ENCODE measurements at regions not wholly inside any gene's neighbourhood (a gene's known extent, or its start where the extent isn't known, plus 50 kb on each side); places are given as distances from the start of the nearest gene placed in this dataset.

DNA sequence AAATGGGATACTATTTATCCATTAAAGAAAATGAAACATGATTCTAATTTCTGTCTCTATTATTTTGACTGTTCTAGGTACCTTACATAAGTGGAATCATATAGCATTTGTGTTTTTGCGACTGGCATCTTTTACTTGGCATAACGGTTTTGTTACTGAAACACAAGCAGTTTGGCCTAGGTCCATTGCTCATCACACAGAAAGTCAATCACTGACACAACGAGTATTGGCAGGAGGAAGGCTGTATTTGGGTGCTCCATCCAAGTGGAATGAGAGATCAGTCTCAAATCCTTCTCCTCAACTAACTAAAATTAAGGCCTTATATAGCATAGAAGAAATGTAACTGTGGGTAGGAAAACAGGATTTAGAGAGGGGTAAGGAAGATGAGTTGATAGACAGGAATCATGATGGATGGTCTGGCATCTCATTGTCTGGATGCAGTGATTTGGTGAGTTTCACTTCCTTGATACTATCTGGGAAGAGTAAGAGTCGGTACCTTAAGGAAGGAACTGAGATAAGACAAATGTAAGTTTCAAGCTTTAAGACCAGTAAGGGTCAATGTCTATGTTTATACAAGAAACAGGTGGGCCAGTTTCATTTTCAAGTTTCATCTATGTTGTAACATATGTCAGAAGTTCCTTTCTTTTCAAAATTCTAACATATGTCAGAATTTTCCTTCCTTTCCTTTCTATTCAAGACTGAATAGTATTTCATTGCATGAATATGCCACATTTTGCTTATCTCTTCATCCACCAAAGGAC, 276.9 kb upstream of the RAB6C start:
- H3K36me3 ChIP-seq (ENCODE audit: control insufficient read depth, insufficient read depth, low read length): no peaks in the 10 kb centered on the region
- in situ Hi-C loops (cut with MboI) (no loop called here), intact Hi-C loops (cut with micrococcal nuclease) (no loop called here)
- no peaks in the 10 kb centered on the region for H3K9me3 ChIP-seq (replicated peaks; ENCODE audit: control insufficient read depth, insufficient read depth, low read depth, low read length)
- H3K27me3 ChIP-seq (ENCODE audit: control insufficient read depth in 2 of 2, insufficient read depth in 2 of 2, low read length in 2 of 2): no peaks in the 10 kb centered on the region
- H4K20me1 ChIP-seq (replicated peaks; ENCODE audit: control insufficient read depth, insufficient read depth, low read length): no peaks in the 10 kb centered on the region
- H3K9me1 ChIP-seq (ENCODE audit: control insufficient read depth, insufficient read depth, low read length): no peaks in the 10 kb centered on the region
- no peak overlapping the region for H3K4me3 ChIP-seq
- ChIA-PET CTCF (ENCODE audit: low intra/inter-chr PET ratio) (no interaction called here), POLR2A (no interaction called here)
- no peak overlapping the region for H3K9ac ChIP-seq (ENCODE audit: insufficient read depth in 1 of 2, low read depth in 2 of 2, low read length in 2 of 2)
- WGBS (ENCODE audit: insufficient coverage, low coverage, missing lambda C conversion rate): 0% methylated on average over 4 of the region's 4 CpGs
- no peak overlapping the region for H3K27ac ChIP-seq (ENCODE audit: extremely low read depth, low read depth, low read length)
- H3K4me2 ChIP-seq (ENCODE audit: insufficient read depth, low read length): no peak overlapping the region
- H3K4me1 ChIP-seq (replicated peaks in 1 of 2; ENCODE audit: control insufficient read depth in 2 of 2, insufficient read depth in 2 of 2, low read length in 2 of 2): no peaks in the 10 kb centered on the region
- TF ChIP-seq DNMT1 (IDR thresholded peaks at IDR 0.05) (no peak), EWSR1 (IDR thresholded peaks at IDR 0.05; ENCODE audit: borderline replicate concordance, low read depth, partially characterized antibody) (no peak), WHSC1 (IDR thresholded peaks at IDR 0.05; ENCODE audit: low read length) (no peak), DDX20 (tag; IDR thresholded peaks at IDR 0.05; ENCODE audit: low read depth) (no peak), PRMT5 (CRISPR knock-in tag; IDR thresholded peaks at IDR 0.05) (no peak), ATF1 (CRISPR knock-in tag; IDR thresholded peaks at IDR 0.05) (no peak), ATF1 (tag; IDR thresholded peaks at IDR 0.05) (no peak), DPF2 (IDR thresholded peaks at IDR 0.05) (no peak), TAF15 (IDR thresholded peaks at IDR 0.05; ENCODE audit: low read depth, low read length) (no peak), TBL1XR1 (IDR thresholded peaks at IDR 0.05; ENCODE audit: low read length in 2 of 2) (no peak), ZKSCAN3 (CRISPR knock-in tag; IDR thresholded peaks at IDR 0.05) (no peak), ZNF75A (CRISPR knock-in tag; IDR thresholded peaks at IDR 0.05) (no peak)
- TF ChIP-seq, protein P1, sequence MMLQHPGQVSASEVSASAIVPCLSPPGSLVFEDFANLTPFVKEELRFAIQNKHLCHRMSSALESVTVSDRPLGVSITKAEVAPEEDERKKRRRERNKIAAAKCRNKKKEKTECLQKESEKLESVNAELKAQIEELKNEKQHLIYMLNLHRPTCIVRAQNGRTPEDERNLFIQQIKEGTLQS (IDR thresholded peaks at IDR 0.05): no peak
- TF ChIP-seq, protein P1 (CRISPR knock-in tag; conservative IDR thresholded peaks at IDR 0.05): no peak
- TF ChIP-seq, protein P2, sequence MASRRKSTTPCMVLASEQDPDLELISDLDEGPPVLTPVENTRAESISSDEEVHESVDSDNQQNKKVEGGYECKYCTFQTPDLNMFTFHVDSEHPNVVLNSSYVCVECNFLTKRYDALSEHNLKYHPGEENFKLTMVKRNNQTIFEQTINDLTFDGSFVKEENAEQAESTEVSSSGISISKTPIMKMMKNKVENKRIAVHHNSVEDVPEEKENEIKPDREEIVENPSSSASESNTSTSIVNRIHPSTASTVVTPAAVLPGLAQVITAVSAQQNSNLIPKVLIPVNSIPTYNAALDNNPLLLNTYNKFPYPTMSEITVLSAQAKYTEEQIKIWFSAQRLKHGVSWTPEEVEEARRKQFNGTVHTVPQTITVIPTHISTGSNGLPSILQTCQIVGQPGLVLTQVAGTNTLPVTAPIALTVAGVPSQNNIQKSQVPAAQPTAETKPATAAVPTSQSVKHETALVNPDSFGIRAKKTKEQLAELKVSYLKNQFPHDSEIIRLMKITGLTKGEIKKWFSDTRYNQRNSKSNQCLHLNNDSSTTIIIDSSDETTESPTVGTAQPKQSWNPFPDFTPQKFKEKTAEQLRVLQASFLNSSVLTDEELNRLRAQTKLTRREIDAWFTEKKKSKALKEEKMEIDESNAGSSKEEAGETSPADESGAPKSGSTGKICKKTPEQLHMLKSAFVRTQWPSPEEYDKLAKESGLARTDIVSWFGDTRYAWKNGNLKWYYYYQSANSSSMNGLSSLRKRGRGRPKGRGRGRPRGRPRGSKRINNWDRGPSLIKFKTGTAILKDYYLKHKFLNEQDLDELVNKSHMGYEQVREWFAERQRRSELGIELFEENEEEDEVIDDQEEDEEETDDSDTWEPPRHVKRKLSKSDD (conservative IDR thresholded peaks at IDR 0.05; ENCODE audit: low read length): no peak
- TF ChIP-seq, protein P3, sequence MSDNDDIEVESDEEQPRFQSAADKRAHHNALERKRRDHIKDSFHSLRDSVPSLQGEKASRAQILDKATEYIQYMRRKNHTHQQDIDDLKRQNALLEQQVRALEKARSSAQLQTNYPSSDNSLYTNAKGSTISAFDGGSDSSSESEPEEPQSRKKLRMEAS (CRISPR knock-in tag; IDR thresholded peaks at IDR 0.05): no peak
- no peaks in the 10 kb centered on the region for H3K79me2 ChIP-seq (ENCODE audit: control insufficient read depth, insufficient read depth, low read length)
- no TSS peak for BruUV-seq (replicated peaks)
- H2AFZ ChIP-seq (ENCODE audit: low read depth, low read length): no peak overlapping the region
- DNase-seq (ENCODE audit: extremely low read depth in 1 of 4, low spot score in 3 of 4): no peak
- FAIRE-seq: no peak
- ATAC-seq: no peak
